ENCODE measurements at regions not wholly inside any gene's neighbourhood (a gene's known extent, or its start where the extent isn't known, plus 50 kb on each side); places are given as distances from the start of the nearest gene placed in this dataset.

DNA sequence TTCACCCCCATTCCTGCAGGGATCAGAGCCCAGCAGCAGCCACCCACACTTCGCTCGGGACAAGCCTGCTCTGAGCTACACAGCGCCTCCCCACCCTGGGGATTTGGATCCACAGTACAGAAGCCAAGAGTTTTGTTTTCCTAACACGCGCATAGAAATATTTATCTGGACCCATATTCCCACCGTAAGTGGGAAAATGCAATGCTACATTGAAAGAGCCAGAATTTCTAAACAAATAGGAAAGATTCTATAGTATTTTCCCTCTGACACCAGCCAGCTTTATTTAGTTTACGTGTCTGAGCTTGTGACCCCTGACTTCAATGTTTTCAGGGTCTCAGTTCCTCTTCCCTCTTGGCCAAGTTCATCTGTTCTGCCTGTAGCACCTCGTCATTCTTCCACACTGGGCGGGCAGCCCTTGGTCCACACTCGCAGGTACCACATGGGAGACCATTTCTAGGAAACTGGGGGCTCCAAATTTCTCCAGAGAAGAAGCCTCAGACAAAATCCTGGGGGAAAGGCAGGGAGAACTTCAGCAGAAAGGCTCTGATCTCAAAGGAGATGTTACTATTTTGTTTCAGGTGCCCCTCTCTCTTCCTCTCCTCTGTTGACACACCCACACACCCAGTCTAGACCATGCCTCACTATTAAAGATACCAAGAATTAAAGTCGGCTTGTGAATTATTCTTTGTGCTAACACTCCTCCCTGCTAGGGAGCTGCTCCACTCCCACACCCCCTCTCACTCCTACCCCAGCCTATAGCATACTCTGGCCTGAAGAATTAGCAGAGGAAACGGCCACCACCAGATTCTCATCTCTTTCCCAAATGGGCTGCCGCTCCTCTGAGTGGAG, 116.0 kb upstream of the PCGF5 start:
- no peaks in the 10 kb centered on the region for H3K9me3 ChIP-seq (ENCODE audit: control insufficient read depth, insufficient read depth, low read length)
- POLR2A ChIA-PET: no interaction called here
- no peak for DNase-seq (ENCODE audit: low read depth, low spot score)
- H3K27me3 ChIP-seq (ENCODE audit: control insufficient read depth, insufficient read depth, low read length): peaks cover 2% of the 10 kb centered on the region
- no peak overlapping the region for H3K4me3 ChIP-seq (ENCODE audit: low read depth, low read length)
- CTCF ChIA-PET: no interaction called here
- TF ChIP-seq, protein P1, sequence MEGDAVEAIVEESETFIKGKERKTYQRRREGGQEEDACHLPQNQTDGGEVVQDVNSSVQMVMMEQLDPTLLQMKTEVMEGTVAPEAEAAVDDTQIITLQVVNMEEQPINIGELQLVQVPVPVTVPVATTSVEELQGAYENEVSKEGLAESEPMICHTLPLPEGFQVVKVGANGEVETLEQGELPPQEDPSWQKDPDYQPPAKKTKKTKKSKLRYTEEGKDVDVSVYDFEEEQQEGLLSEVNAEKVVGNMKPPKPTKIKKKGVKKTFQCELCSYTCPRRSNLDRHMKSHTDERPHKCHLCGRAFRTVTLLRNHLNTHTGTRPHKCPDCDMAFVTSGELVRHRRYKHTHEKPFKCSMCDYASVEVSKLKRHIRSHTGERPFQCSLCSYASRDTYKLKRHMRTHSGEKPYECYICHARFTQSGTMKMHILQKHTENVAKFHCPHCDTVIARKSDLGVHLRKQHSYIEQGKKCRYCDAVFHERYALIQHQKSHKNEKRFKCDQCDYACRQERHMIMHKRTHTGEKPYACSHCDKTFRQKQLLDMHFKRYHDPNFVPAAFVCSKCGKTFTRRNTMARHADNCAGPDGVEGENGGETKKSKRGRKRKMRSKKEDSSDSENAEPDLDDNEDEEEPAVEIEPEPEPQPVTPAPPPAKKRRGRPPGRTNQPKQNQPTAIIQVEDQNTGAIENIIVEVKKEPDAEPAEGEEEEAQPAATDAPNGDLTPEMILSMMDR (IDR thresholded peaks at IDR 0.05; ENCODE audit: low read depth, low read length): no peak
- H3K27ac ChIP-seq (ENCODE audit: low read depth, low read length): no peak overlapping the region

GRCh38 chr10:91105269-91105668, 115.2 kb upstream of the PCGF5 start:
- no peak for DNase-seq (ENCODE audit: low read depth, low spot score)
- Histone ChIP-seq H3K9me3 (ENCODE audit: control insufficient read depth, insufficient read depth, low read length) (no peaks in the 10 kb centered on the region), H3K4me3 (ENCODE audit: low read depth, low read length) (no peak overlapping the region), H3K27me3 (ENCODE audit: control insufficient read depth, insufficient read depth, low read length) (peaks cover 2% of the 10 kb centered on the region), H3K27ac (ENCODE audit: low read depth, low read length) (no peak overlapping the region)
- ChIA-PET POLR2A (no interaction called here), CTCF (no interaction called here)
- TF ChIP-seq, protein P1 (IDR thresholded peaks at IDR 0.05; ENCODE audit: low read depth, low read length): no peak

DNA sequence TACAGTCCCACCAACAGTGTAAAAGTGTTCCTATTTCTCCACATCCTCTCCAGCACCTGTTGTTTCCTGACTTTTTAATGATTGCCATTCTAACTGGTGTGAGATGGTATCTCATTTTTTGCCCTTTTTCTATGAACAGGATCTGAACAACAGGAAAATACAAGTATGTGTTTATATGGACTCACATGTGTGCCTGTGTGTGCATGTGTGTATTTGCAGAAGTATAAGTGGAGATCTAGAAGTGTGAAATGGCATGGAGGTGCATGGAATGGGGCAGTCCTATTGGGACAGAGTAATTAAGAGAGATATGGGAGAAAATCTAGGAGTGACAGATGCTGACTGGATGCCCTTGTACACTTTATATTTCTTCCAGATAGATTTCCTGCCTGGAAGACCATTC, 111.6 kb upstream of the PCGF5 start:
- DNase-seq (ENCODE audit: low read depth, low spot score): no peak
- no peak overlapping the region for H3K27ac ChIP-seq (ENCODE audit: low read depth, low read length)
- H3K9me3 ChIP-seq (ENCODE audit: control insufficient read depth, insufficient read depth, low read length): no peaks in the 10 kb centered on the region
- CTCF ChIA-PET: no interaction called here
- H3K27me3 ChIP-seq (ENCODE audit: control insufficient read depth, insufficient read depth, low read length): peaks cover 2% of the 10 kb centered on the region
- no peak overlapping the region for H3K4me3 ChIP-seq (ENCODE audit: low read depth, low read length)
- TF ChIP-seq, protein P1 (IDR thresholded peaks at IDR 0.05; ENCODE audit: low read depth, low read length): no peak
- POLR2A ChIA-PET: no interaction called here

GRCh38 chr10:91111060-91111459, 109.4 kb upstream of the PCGF5 start:
- CTCF ChIA-PET: no interaction called here
- TF ChIP-seq, protein P1 (IDR thresholded peaks at IDR 0.05; ENCODE audit: low read depth, low read length): no peak
- no peak for DNase-seq (ENCODE audit: low read depth, low spot score)

GRCh38 chr10:91115618-91116390, 104.7 kb upstream of the PCGF5 start:
- Histone ChIP-seq H3K27me3 (ENCODE audit: control insufficient read depth, insufficient read depth, low read length) (no peaks in the 10 kb centered on the region), H3K9me3 (ENCODE audit: control insufficient read depth, insufficient read depth, low read length) (no peaks in the 10 kb centered on the region), H3K27ac (ENCODE audit: low read depth, low read length) (no peak overlapping the region), H3K4me3 (ENCODE audit: low read depth, low read length) (no peak overlapping the region)
- no peak for DNase-seq (ENCODE audit: low read depth, low spot score)
- CTCF ChIA-PET: no interaction called here
- TF ChIP-seq, protein P1 (IDR thresholded peaks at IDR 0.05; ENCODE audit: low read depth, low read length): no peak
- POLR2A ChIA-PET: no interaction called here

More at GRCh38 chr10:91111060-91111459, 109.4 kb upstream of the PCGF5 start:
- Histone ChIP-seq H3K27me3 (ENCODE audit: control insufficient read depth, insufficient read depth, low read length) (no peaks in the 10 kb centered on the region), H3K4me3 (ENCODE audit: low read depth, low read length) (no peak overlapping the region), H3K27ac (ENCODE audit: low read depth, low read length) (no peak overlapping the region), H3K9me3 (ENCODE audit: control insufficient read depth, insufficient read depth, low read length) (no peaks in the 10 kb centered on the region)
- POLR2A ChIA-PET: no interaction called here
